ENCODE measurements at regions not wholly inside any gene's neighbourhood (a gene's known extent, or its start where the extent isn't known, plus 50 kb on each side); places are given as distances from the start of the nearest gene placed in this dataset.

DNA sequence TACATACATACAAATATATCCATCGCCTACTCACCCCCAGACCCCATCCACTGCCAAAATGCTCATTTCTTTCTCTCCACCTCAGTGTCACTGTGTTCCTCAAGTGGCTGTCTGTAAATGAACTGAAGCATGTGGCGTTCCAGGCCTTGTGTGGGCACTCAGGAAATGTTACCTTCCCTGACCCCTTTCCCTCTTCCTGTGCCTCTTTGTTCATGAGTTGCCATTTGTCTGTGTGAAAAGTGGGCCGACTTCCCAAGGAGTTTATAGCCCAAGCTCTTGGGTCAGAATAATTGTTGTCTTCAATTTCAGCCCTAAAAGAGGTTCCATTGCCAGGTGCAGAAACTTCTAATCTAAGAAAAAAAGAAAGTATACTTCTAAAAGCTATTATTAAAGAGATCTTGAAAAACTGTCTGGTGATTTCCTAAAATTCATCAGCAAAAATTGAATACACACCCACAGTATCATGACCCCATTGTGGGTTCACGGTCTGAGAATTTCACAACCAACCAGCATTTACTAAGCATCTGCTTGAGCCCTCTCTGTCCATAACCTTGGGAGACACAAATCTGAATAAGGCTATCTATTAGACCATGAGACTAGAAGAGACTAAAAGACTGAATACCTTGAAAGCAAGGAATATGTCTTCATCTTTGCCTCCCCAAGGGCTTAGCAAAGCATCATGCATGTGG, 201.4 kb upstream of the EEA1 start:
- 0 out of 2 replicates have a peak, but pooled peaks cover 3% of the 10 kb centered on the region for H3K4me1 ChIP-seq (ENCODE audit: insufficient read depth)
- Mint-ChIP-seq H3K9me3 (no peaks in the 10 kb centered on the region), H3K27me3 (ENCODE audit: insufficient read depth, low read depth, poor library complexity) (no peaks in the 10 kb centered on the region), H3K27ac (no peak overlapping the region), H3K4me1 (peaks cover 4% of the 10 kb centered on the region; the same call in 2 of the 3 replicates), H3K4me3 (no peak overlapping the region), H3K36me3 (ENCODE audit: low read depth) (no peaks in the 10 kb centered on the region)
- DNase-seq (ENCODE audit: low spot score) (no peak), ATAC-seq (no peak)
- no peak overlapping the region for H3K4me3 ChIP-seq
- no peaks in the 10 kb centered on the region for H3K9me2 ChIP-seq (ENCODE audit: insufficient read depth)
- no peaks in the 10 kb centered on the region for H3F3A ChIP-seq (replicated peaks; ENCODE audit: low read depth)
- no peaks in the 10 kb centered on the region for H3K36me3 ChIP-seq (ENCODE audit: insufficient read depth)
- no peak for TF ChIP-seq POLR2AphosphoS5 (IDR thresholded peaks at IDR 0.05; ENCODE audit: low read depth)
- no peak for TF ChIP-seq EZH2 (IDR thresholded peaks at IDR 0.05; ENCODE audit: low read depth, unreplicated experiment)
- TF ChIP-seq ZNF331 (CRISPR knock-in tag; IDR thresholded peaks at IDR 0.05; ENCODE audit: low read depth), result no peak
- no peak for TF ChIP-seq NANOG (IDR thresholded peaks at IDR 0.05; ENCODE audit: borderline replicate concordance)
- TF ChIP-seq ETS1 (IDR thresholded peaks at IDR 0.05), result no peak
- TF ChIP-seq EZH2phosphoT487 (IDR thresholded peaks at IDR 0.05; ENCODE audit: unreplicated experiment), result no peak
- no peak for TF ChIP-seq REST (IDR thresholded peaks at IDR 0.05; ENCODE audit: unreplicated experiment)
- no peak for TF ChIP-seq ZNF462 (CRISPR knock-in tag; IDR thresholded peaks at IDR 0.05)
- TF ChIP-seq ZNF114 (CRISPR knock-in tag; IDR thresholded peaks at IDR 0.05), result no peak
- no peak for TF ChIP-seq STAT1 (IDR thresholded peaks at IDR 0.05; ENCODE audit: unreplicated experiment)
- no peak for TF ChIP-seq CREB1 (CRISPR knock-in tag; IDR thresholded peaks at IDR 0.05; ENCODE audit: low read depth)
- no peak for TF ChIP-seq JUNB (IDR thresholded peaks at IDR 0.05; ENCODE audit: unreplicated experiment)
- TF ChIP-seq CTCF (conservative IDR thresholded peaks at IDR 0.05; ENCODE audit: low read depth in 2 of 2), result no peak
- no peak overlapping the region for H3K27ac ChIP-seq (ENCODE audit: low read depth)
- no peaks in the 10 kb centered on the region for H4K20me1 ChIP-seq (replicated peaks; ENCODE audit: insufficient read depth)
- H2AFZ ChIP-seq, result no peak overlapping the region
- H3K79me2 ChIP-seq (replicated peaks; ENCODE audit: insufficient read depth), result no peaks in the 10 kb centered on the region
- H3K27me3 ChIP-seq (ENCODE audit: insufficient read depth), result no peaks in the 10 kb centered on the region
- no peak overlapping the region for H3K4me2 ChIP-seq
